IMR-90 (cell line): ENCODE measurements at regions not wholly inside any gene's neighbourhood (a gene's known extent, or its start where the extent isn't known, plus 50 kb on each side); places are given as distances from the start of the nearest gene placed in this dataset.

Source experiments
- ATAC-seq: fragments of 200-7000 bp; cut with Tn5 transposase; 2 replicates; pipeline ENCODE4 v1.9.1; 2020; ENCODE audit warnings: low read depth, mild to moderate bottlenecking, moderate library complexity
- BruUV-seq: library from RNA; stranded (reverse); fragments of 400-500 nt; replicated peaks from 2 replicates; lab custom pipeline; 2021; lab: Mats Ljungman, UMichigan
- CTCF ChIA-PET: fragments of 300-600 bp; formaldehyde crosslinking; extraction: SDS; loops from one replicate; lab custom pipeline; 2021; ENCODE audit warnings: antibody characterized with exemption; lab: Yijun Ruan, JAX
- POLR2A ChIA-PET: fragments of 300-600 bp; sonication (Branson Sonifier 250); formaldehyde crosslinking; loops from one replicate; lab custom pipeline; 2022; ENCODE audit warnings: antibody characterized with exemption; ENCODE audit not compliant: unreplicated experiment; lab: Charles Lee
- DNase-seq: peaks from one replicate; pipeline ENCODE4 v3.0.0; 2013
- H2AFZ ChIP-seq: replicated peaks from 2 replicates; pipeline ENCODE3; 2013; ENCODE audit warnings: low read length, mild to moderate bottlenecking; ENCODE audit not compliant: poor library complexity
- H2AK5ac ChIP-seq: 2 replicates; pipeline ENCODE4 v1.6.1; 2013; ENCODE audit warnings: low read depth, low read length, inconsistent platforms
- H2AK9ac ChIP-seq: replicated peaks from 2 replicates; pipeline ENCODE3; 2013; ENCODE audit warnings: mild to moderate bottlenecking, low read depth, low read length, moderate library complexity; ENCODE audit not compliant: poor library complexity
- H2BK120ac ChIP-seq: 2 replicates; pipeline ENCODE4 v1.6.1; 2013; ENCODE audit warnings: low read depth, low read length, inconsistent platforms
- H2BK15ac ChIP-seq: 3 replicates; pipeline ENCODE4 v1.6.1; 2013; ENCODE audit warnings: low read depth, low read length, inconsistent platforms
- H2BK20ac ChIP-seq: 2 replicates; pipeline ENCODE4 v1.6.1; 2013; ENCODE audit warnings: low read depth, mild to moderate bottlenecking, inconsistent platforms, low read length, moderate library complexity
- H2BK5ac ChIP-seq: 2 replicates; pipeline ENCODE4 v1.6.1; 2013; ENCODE audit warnings: mild to moderate bottlenecking, low read depth, low read length, inconsistent platforms; ENCODE audit not compliant: poor library complexity, severe bottlenecking
- H3K14ac ChIP-seq: replicated peaks from 2 replicates; pipeline ENCODE4 v1.6.1; 2013; ENCODE audit warnings: low read depth, low read length, inconsistent platforms
- H3K18ac ChIP-seq: 2 replicates; pipeline ENCODE4 v1.6.1; 2013; ENCODE audit warnings: low read depth, low read length, control low read depth
- H3K23ac ChIP-seq: 2 replicates; pipeline ENCODE4 v1.6.1; 2013; ENCODE audit warnings: low read depth, low read length, inconsistent platforms
- H3K27ac ChIP-seq: 2 replicates; pipeline ENCODE4 v1.5.1; 2013; ENCODE audit warnings: mild to moderate bottlenecking, control low read depth, low read length; ENCODE audit not compliant: insufficient read depth
- H3K27me3 ChIP-seq: 2 replicates; pipeline ENCODE4 v1.6.1; 2013; ENCODE audit warnings: low read length; ENCODE audit not compliant: control insufficient read depth, insufficient read depth
- H3K36me3 ChIP-seq: 2 replicates; pipeline ENCODE4 v1.6.1; 2013; ENCODE audit warnings: low read length, mixed read lengths; ENCODE audit not compliant: control insufficient read depth, insufficient read depth
- H3K4ac ChIP-seq: 2 replicates; pipeline ENCODE4 v1.6.1; 2013; ENCODE audit warnings: low read depth, low read length, inconsistent platforms
- H3K4me1 ChIP-seq: 2 replicates; pipeline ENCODE4 v1.6.1; 2013; ENCODE audit warnings: low read length, mixed read lengths; ENCODE audit not compliant: control insufficient read depth, insufficient read depth
- H3K4me2 ChIP-seq: 2 replicates; pipeline ENCODE4 v1.6.1; 2013; ENCODE audit warnings: low read depth, mild to moderate bottlenecking, control low read depth, low read length, moderate library complexity
- H3K4me3 ChIP-seq: 2 replicates; pipeline ENCODE4 v1.5.1; 2013; ENCODE audit warnings: low read depth, mild to moderate bottlenecking, control low read depth, low read length, moderate library complexity; ENCODE audit not compliant: insufficient read depth
- H3K56ac ChIP-seq: 2 replicates; pipeline ENCODE4 v1.6.1; 2013; ENCODE audit warnings: low read length, inconsistent platforms; ENCODE audit not compliant: insufficient read depth; ENCODE audit errors: extremely low read depth
- H3K79me1 ChIP-seq, 2 experiments: 2 replicates each; pipeline ENCODE4 v1.6.1; 2013; ENCODE audit warnings: low read length in 2 of 2, inconsistent platforms in 1 of 2, low read depth in 1 of 2
- H3K9ac ChIP-seq: 2 replicates; pipeline ENCODE4 v1.6.1; 2013; ENCODE audit warnings: low read depth, low read length, control low read depth
- H3K9me1 ChIP-seq: 2 replicates; pipeline ENCODE4 v1.6.1; 2013; ENCODE audit warnings: low read length, inconsistent platforms; ENCODE audit not compliant: insufficient read depth
- H3K9me3 ChIP-seq: 2 replicates; pipeline ENCODE4 v1.6.1; 2013; ENCODE audit warnings: low read length; ENCODE audit not compliant: control insufficient read depth, insufficient read depth
- H4K20me1 ChIP-seq: 2 replicates; pipeline ENCODE4 v1.6.1; 2013; ENCODE audit warnings: low read length, inconsistent platforms; ENCODE audit not compliant: insufficient read depth
- H4K5ac ChIP-seq: 2 replicates; pipeline ENCODE4 v1.6.1; 2013; ENCODE audit warnings: mild to moderate bottlenecking, low read depth, low read length, control low read depth
- H4K8ac ChIP-seq, 2 experiments: 2 replicates each; pipeline ENCODE4 v1.6.1; 2013; ENCODE audit warnings: low read depth in 2 of 2, low read length in 2 of 2, control low read depth in 1 of 2, inconsistent platforms in 1 of 2
- H4K91ac ChIP-seq: 2 replicates; pipeline ENCODE4 v1.6.1; 2013; ENCODE audit warnings: low read depth, low read length, inconsistent platforms; ENCODE audit not compliant: insufficient read depth
- CEBPB ChIP-seq: IDR thresholded peaks from 2 replicates; pipeline ENCODE4 v1.6.1; 2012; ENCODE audit warnings: low read depth, low read length, improper control_type of control experiment
- CHD1 ChIP-seq: IDR thresholded peaks from 2 replicates; pipeline ENCODE4 v1.6.1; 2012; ENCODE audit warnings: low read depth, low read length, improper control_type of control experiment
- ELK1 ChIP-seq: fragments of 150-350 bp; IDR thresholded peaks from 2 replicates; pipeline ENCODE4 v1.6.1; 2016; ENCODE audit warnings: low read depth, mild to moderate bottlenecking, low read length, moderate library complexity, borderline replicate concordance
- FOS ChIP-seq: fragments of 150-350 bp; IDR thresholded peaks from 2 replicates; pipeline ENCODE4 v1.6.1; 2016; ENCODE audit warnings: low read depth, low read length
- MAFK ChIP-seq: IDR thresholded peaks from 2 replicates; pipeline ENCODE4 v1.6.1; 2012; ENCODE audit warnings: low read depth, low read length, improper control_type of control experiment
- MAZ ChIP-seq: IDR thresholded peaks from 2 replicates; pipeline ENCODE4 v1.6.1; 2012; ENCODE audit warnings: low read depth, mild to moderate bottlenecking, low read length, improper control_type of control experiment, moderate library complexity, borderline replicate concordance
- NFE2L2 ChIP-seq: fragments of 150-350 bp; IDR thresholded peaks from 2 replicates; pipeline ENCODE4 v1.6.1; 2016; ENCODE audit warnings: low read depth, mild to moderate bottlenecking, low read length
- POLR2A ChIP-seq: IDR thresholded peaks from 2 replicates; pipeline ENCODE4 v1.6.1; 2012; ENCODE audit warnings: mild to moderate bottlenecking, low read depth, low read length
- RAD21 ChIP-seq: IDR thresholded peaks from 2 replicates; pipeline ENCODE4 v1.6.1; 2012; ENCODE audit warnings: low read length, improper control_type of control experiment
- RCOR1 ChIP-seq: IDR thresholded peaks from 2 replicates; pipeline ENCODE4 v1.6.1; 2012; ENCODE audit warnings: mild to moderate bottlenecking, low read length, improper control_type of control experiment; ENCODE audit not compliant: insufficient replicate concordance
- RFX5 ChIP-seq: IDR thresholded peaks from 2 replicates; pipeline ENCODE4 v1.8.0; 2012; ENCODE audit warnings: low read depth, mild to moderate bottlenecking, low read length, moderate library complexity
- SMC3 ChIP-seq: fragments of 150-350 bp; IDR thresholded peaks from 2 replicates; pipeline ENCODE4 v1.6.1; 2016; ENCODE audit warnings: low read depth, mild to moderate bottlenecking, antibody characterized with exemption, low read length, moderate library complexity
- USF2 ChIP-seq: fragments of 150-350 bp; IDR thresholded peaks from 2 replicates; pipeline ENCODE4 v1.6.1; 2017; ENCODE audit warnings: mild to moderate bottlenecking, antibody characterized with exemption, low read length, low read depth
- WGBS, 2 experiments: methylation state at CpG; one replicate each; pipeline versions ENCODE4 v1.1.5 to v1.1.7; 2013; ENCODE audit warnings: missing lambda C conversion rate in 2 of 2; ENCODE audit not compliant: insufficient read length in 1 of 2; ENCODE audit errors: extremely low coverage in 2 of 2; 5-methylcytosine and 5-hydroxymethylcytosine counted together
- dilution Hi-C: fragments of 300-500 bp; cut with HindIII; formaldehyde crosslinking; loops from one replicate; pipeline ENCODE4 v1.14.3; 2018; ENCODE audit warnings: low sequenced_read_pairs; ENCODE audit not compliant: unreplicated experiment
- in situ Hi-C: fragments of 300-500 bp; cut with MboI; formaldehyde crosslinking; loops from 3 replicates; pipeline ENCODE4 v1.14.3; 2019; ENCODE audit warnings: low sequenced_read_pairs, inconsistent platforms, mixed read lengths
- intact Hi-C: fragments of 100-400 bp; cut with micrococcal nuclease; formaldehyde crosslinking; loops from 2 replicates; pipeline ENCODE4 v1.10.0; 2022

- ATAC-seq = no peak
- dilution Hi-C loops = no loop called here
- no CpG with 5 or more reads among the region's 2 CpGs for WGBS, 2 experiments
Measured at GRCh38 chr21:20720623-20721022, 277.6 kb upstream of the NCAM2 start.

More at GRCh38 chr21:20720623-20721022, 277.6 kb upstream of the NCAM2 start:
- Histone ChIP-seq H3K23ac (no peak overlapping the region), H2BK120ac (no peak overlapping the region), H2BK20ac (no peak overlapping the region), H3K9ac (no peak overlapping the region), H3K36me3 (no peaks in the 10 kb centered on the region), H2AK5ac (no peak overlapping the region), H3K27ac (no peak overlapping the region), H4K5ac (no peak overlapping the region), H3K18ac (no peak overlapping the region), H3K14ac (no peak overlapping the region), H3K9me1 (no peaks in the 10 kb centered on the region), H3K56ac (no peak overlapping the region), H3K4me1 (no peaks in the 10 kb centered on the region), H3K79me1 (no peaks in the 10 kb centered on the region), H2AFZ (no peak overlapping the region), H3K4me2 (no peak overlapping the region), H4K91ac (no peak overlapping the region), H3K9me3 (peaks cover 2% of the 10 kb centered on the region), H4K8ac (no peak overlapping the region), H2AK9ac (no peak overlapping the region), H3K4me3 (no peak overlapping the region), H4K20me1 (no peaks in the 10 kb centered on the region), H3K27me3 (no peaks in the 10 kb centered on the region), H2BK5ac (no peak overlapping the region), H3K4ac (no peak overlapping the region), H2BK15ac (no peak overlapping the region)
- in situ Hi-C loops (no loop called here), intact Hi-C loops (no loop called here)
- CTCF ChIA-PET = no interaction called here
- no peak for DNase-seq
- POLR2A ChIA-PET = no interaction called here
- BruUV-seq = no TSS peak
- TF ChIP-seq SMC3 (no peak), RCOR1 (no peak), USF2 (no peak), NFE2L2 (no peak), POLR2A (no peak), RFX5 (no peak), MAZ (no peak), FOS (no peak), CHD1 (no peak), MAFK (no peak), ELK1 (no peak), RAD21 (no peak), CEBPB (no peak)
